ENCODE measurements at regions not wholly inside any gene's neighbourhood (a gene's known extent, or its start where the extent isn't known, plus 50 kb on each side); places are given as distances from the start of the nearest gene placed in this dataset.

DNA sequence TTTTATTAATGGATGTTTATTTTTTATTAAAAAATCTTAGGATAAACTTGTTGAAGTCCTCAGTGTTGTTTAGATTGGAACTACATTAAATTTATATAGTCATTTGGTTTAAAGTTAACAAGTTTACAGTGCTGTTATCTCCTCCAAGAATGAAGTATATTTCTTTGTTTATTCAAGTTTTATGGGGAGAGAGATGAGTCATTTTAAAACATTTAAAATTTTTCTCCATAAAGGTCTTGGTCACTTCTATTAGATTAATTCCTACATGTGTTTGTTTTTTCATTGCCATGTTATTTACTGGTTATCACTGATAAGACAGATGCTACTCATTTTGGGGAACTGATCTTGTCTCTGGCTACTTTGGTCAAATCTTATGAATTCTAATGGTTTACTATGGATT is 429.6 kb downstream of the METTL15 start:
- Histone ChIP-seq H3K9me3 (ENCODE audit: control insufficient read depth, insufficient read depth, low read length) (no peaks in the 10 kb centered on the region), H3K27ac (ENCODE audit: low read depth, low read length) (no peak overlapping the region), H3K4me3 (ENCODE audit: low read length) (no peak overlapping the region), H3K79me2 (ENCODE audit: control insufficient read depth, low read length) (no peaks in the 10 kb centered on the region), H3K4me2 (ENCODE audit: low read length) (no peak overlapping the region), H3K4me1 (ENCODE audit: control insufficient read depth, low read length) (no peaks in the 10 kb centered on the region), H3K9me2 (replicated peaks; ENCODE audit: control insufficient read depth, low read length) (no peaks in the 10 kb centered on the region), H3K27me3 (ENCODE audit: control insufficient read depth, low read length) (no peaks in the 10 kb centered on the region), H4K20me1 (ENCODE audit: control insufficient read depth, insufficient read depth, low read depth, low read length) (no peaks in the 10 kb centered on the region), H3K36me3 (ENCODE audit: control insufficient read depth, low read length) (no peaks in the 10 kb centered on the region), H3F3A (ENCODE audit: control insufficient read depth, insufficient read depth) (no peaks in the 10 kb centered on the region)
- no peak for TF ChIP-seq EZH2phosphoT487 (IDR thresholded peaks at IDR 0.05; ENCODE audit: borderline replicate concordance, low read length)
- no peak for TF ChIP-seq CTCF (IDR thresholded peaks at IDR 0.05; ENCODE audit: low read depth, low read length, poor library complexity, severe bottlenecking)

- H3K27ac ChIP-seq (ENCODE audit: low read depth, low read length), result no peak overlapping the region
- H3F3A ChIP-seq (ENCODE audit: control insufficient read depth, insufficient read depth), result no peaks in the 10 kb centered on the region
- TF ChIP-seq EZH2phosphoT487 (IDR thresholded peaks at IDR 0.05; ENCODE audit: borderline replicate concordance, low read length) (no peak), CTCF (IDR thresholded peaks at IDR 0.05; ENCODE audit: low read depth, low read length, poor library complexity, severe bottlenecking) (no peak)
- H3K9me2 ChIP-seq (replicated peaks; ENCODE audit: control insufficient read depth, low read length), result no peaks in the 10 kb centered on the region
- no peak overlapping the region for H3K4me2 ChIP-seq (ENCODE audit: low read length)
- H3K4me1 ChIP-seq (ENCODE audit: control insufficient read depth, low read length), result no peaks in the 10 kb centered on the region
- no peaks in the 10 kb centered on the region for H3K27me3 ChIP-seq (ENCODE audit: control insufficient read depth, low read length)
- H3K79me2 ChIP-seq (ENCODE audit: control insufficient read depth, low read length), result no peaks in the 10 kb centered on the region
- no peak overlapping the region for H3K4me3 ChIP-seq (ENCODE audit: low read length)
- no peaks in the 10 kb centered on the region for H3K9me3 ChIP-seq (ENCODE audit: control insufficient read depth, insufficient read depth, low read length)
- no peaks in the 10 kb centered on the region for H3K36me3 ChIP-seq (ENCODE audit: control insufficient read depth, low read length)
- no peaks in the 10 kb centered on the region for H4K20me1 ChIP-seq (ENCODE audit: control insufficient read depth, insufficient read depth, low read depth, low read length)
Measured at GRCh38 chr11:28536504-28537267, 428.5 kb downstream of the METTL15 start.

GRCh38 chr11:28535677-28536076 is 427.5 kb downstream of the METTL15 start:
- TF ChIP-seq EZH2phosphoT487 (IDR thresholded peaks at IDR 0.05; ENCODE audit: borderline replicate concordance, low read length) (no peak), CTCF (IDR thresholded peaks at IDR 0.05; ENCODE audit: low read depth, low read length, poor library complexity, severe bottlenecking) (no peak)
- no peaks in the 10 kb centered on the region for H3K4me1 ChIP-seq (ENCODE audit: control insufficient read depth, low read length)
- H3K79me2 ChIP-seq (ENCODE audit: control insufficient read depth, low read length), result no peaks in the 10 kb centered on the region
- no peak overlapping the region for H3K4me3 ChIP-seq (ENCODE audit: low read length)
- H3K9me3 ChIP-seq (ENCODE audit: control insufficient read depth, insufficient read depth, low read length), result no peaks in the 10 kb centered on the region
- H3K4me2 ChIP-seq (ENCODE audit: low read length), result no peak overlapping the region
- no peak overlapping the region for H3K27ac ChIP-seq (ENCODE audit: low read depth, low read length)
- H3F3A ChIP-seq (ENCODE audit: control insufficient read depth, insufficient read depth), result no peaks in the 10 kb centered on the region
- no peaks in the 10 kb centered on the region for H4K20me1 ChIP-seq (ENCODE audit: control insufficient read depth, insufficient read depth, low read depth, low read length)
- no peaks in the 10 kb centered on the region for H3K9me2 ChIP-seq (replicated peaks; ENCODE audit: control insufficient read depth, low read length)
- no peaks in the 10 kb centered on the region for H3K36me3 ChIP-seq (ENCODE audit: control insufficient read depth, low read length)
- no peaks in the 10 kb centered on the region for H3K27me3 ChIP-seq (ENCODE audit: control insufficient read depth, low read length)

All from DOHH2 (cell line).